GM13976 (cell line): ENCODE measurements at regions not wholly inside any gene's neighbourhood (a gene's known extent, or its start where the extent isn't known, plus 50 kb on each side); places are given as distances from the start of the nearest gene placed in this dataset.

ENCODE experiments used
- DNase-seq: peaks from one replicate; pipeline ENCODE4 v3.0.0; 2012; ENCODE audit warnings: low spot score
- CTCF ChIP-seq: IDR thresholded peaks from 2 replicates; pipeline ENCODE4 v1.5.1; 2012; ENCODE audit warnings: borderline replicate concordance, mild to moderate bottlenecking; ENCODE audit not compliant: insufficient read depth; ENCODE audit errors: extremely low read depth, missing control alignments, control extremely low read depth
- in situ Hi-C: fragments of 300-500 bp; cut with MboI; formaldehyde crosslinking; loops from one replicate; pipeline ENCODE4 v1.12.0; 2022; ENCODE audit warnings: low sequenced_read_pairs, mixed read lengths, inconsistent platforms; ENCODE audit not compliant: unreplicated experiment

GRCh38 chr3:87329065-87329464 lies 52.7 kb upstream of the POU1F1 start:
- no peak for TF ChIP-seq CTCF
- in situ Hi-C loops = no loop called here
- no peak for DNase-seq
